ENCODE measurements at regions not wholly inside any gene's neighbourhood (a gene's known extent, or its start where the extent isn't known, plus 50 kb on each side); places are given as distances from the start of the nearest gene placed in this dataset.

- Histone ChIP-seq H3K36me3 (ENCODE audit: control insufficient read depth in 2 of 2, insufficient read depth in 2 of 2, low read length in 1 of 2) (no peaks in the 10 kb centered on the region), H3K27ac (ENCODE audit: low read depth in 1 of 2, low read length in 1 of 2) (no peak overlapping the region), H3K4me3 (ENCODE audit: low read length in 2 of 2) (no peak overlapping the region), H3K9me3 (ENCODE audit: control insufficient read depth in 2 of 2, insufficient read depth in 1 of 2, low read length in 1 of 2) (no peaks in the 10 kb centered on the region), H3K4me1 (ENCODE audit: control insufficient read depth in 2 of 2, insufficient read depth in 2 of 2, low read length in 2 of 2) (no peaks in the 10 kb centered on the region), H3K27me3 (ENCODE audit: control insufficient read depth in 2 of 2, insufficient read depth in 1 of 2, low read length in 1 of 2) (no peaks in the 10 kb centered on the region)
- no peak for DNase-seq (ENCODE audit: low read depth in 6 of 9, low spot score in 9 of 9)
- WGBS, result 76% methylated on average over 2 of the region's 2 CpGs
Observed at GRCh38 chr2:19300961-19301360, 57.5 kb downstream of the OSR1 start.

GRCh38 chr2:19299522-19299921 is 58.9 kb downstream of the OSR1 start:
- Histone ChIP-seq H3K4me3 (ENCODE audit: low read length in 2 of 2) (no peak overlapping the region), H3K27ac (ENCODE audit: low read depth in 1 of 2, low read length in 1 of 2) (no peak overlapping the region), H3K9me3 (ENCODE audit: control insufficient read depth in 2 of 2, insufficient read depth in 1 of 2, low read length in 1 of 2) (no peaks in the 10 kb centered on the region), H3K36me3 (ENCODE audit: control insufficient read depth in 2 of 2, insufficient read depth in 2 of 2, low read length in 1 of 2) (no peaks in the 10 kb centered on the region), H3K4me1 (ENCODE audit: control insufficient read depth in 2 of 2, insufficient read depth in 2 of 2, low read length in 2 of 2) (no peaks in the 10 kb centered on the region), H3K27me3 (ENCODE audit: control insufficient read depth in 2 of 2, insufficient read depth in 1 of 2, low read length in 1 of 2) (no peaks in the 10 kb centered on the region)
- DNase-seq (ENCODE audit: low read depth in 6 of 9, low spot score in 9 of 9), result no peak

- H3K27ac ChIP-seq (ENCODE audit: low read depth in 1 of 2, low read length in 1 of 2), result no peak overlapping the region
- H3K4me1 ChIP-seq (ENCODE audit: control insufficient read depth in 2 of 2, insufficient read depth in 2 of 2, low read length in 2 of 2), result no peaks in the 10 kb centered on the region
- no peak overlapping the region for H3K4me3 ChIP-seq (ENCODE audit: low read length in 2 of 2)
- DNase-seq (ENCODE audit: low read depth in 6 of 9, low spot score in 9 of 9), result no peak
- 86% methylated on average over 7 of the region's 7 CpGs for WGBS
- no peaks in the 10 kb centered on the region for H3K27me3 ChIP-seq (ENCODE audit: control insufficient read depth in 2 of 2, insufficient read depth in 1 of 2, low read length in 1 of 2)
- H3K36me3 ChIP-seq (ENCODE audit: control insufficient read depth in 2 of 2, insufficient read depth in 2 of 2, low read length in 1 of 2), result no peaks in the 10 kb centered on the region
- H3K9me3 ChIP-seq (ENCODE audit: control insufficient read depth in 2 of 2, insufficient read depth in 1 of 2, low read length in 1 of 2), result no peaks in the 10 kb centered on the region
Observed at GRCh38 chr2:19299032-19299431, 59.4 kb downstream of the OSR1 start.

GRCh38 chr2:19297716-19298115 is 60.7 kb downstream of the OSR1 start:
- Histone ChIP-seq H3K36me3 (ENCODE audit: control insufficient read depth in 2 of 2, insufficient read depth in 2 of 2, low read length in 1 of 2) (no peaks in the 10 kb centered on the region), H3K27ac (ENCODE audit: low read depth in 1 of 2, low read length in 1 of 2) (no peak overlapping the region), H3K27me3 (ENCODE audit: control insufficient read depth in 2 of 2, insufficient read depth in 1 of 2, low read length in 1 of 2) (no peaks in the 10 kb centered on the region), H3K4me1 (ENCODE audit: control insufficient read depth in 2 of 2, insufficient read depth in 2 of 2, low read length in 2 of 2) (no peaks in the 10 kb centered on the region), H3K4me3 (ENCODE audit: low read length in 2 of 2) (no peak overlapping the region), H3K9me3 (ENCODE audit: control insufficient read depth in 2 of 2, insufficient read depth in 1 of 2, low read length in 1 of 2) (no peaks in the 10 kb centered on the region)
- no peak for DNase-seq (ENCODE audit: low read depth in 6 of 9, low spot score in 9 of 9)
- 90% methylated on average over 7 of the region's 7 CpGs for WGBS

GRCh38 chr2:19295998-19296502 is 62.4 kb downstream of the OSR1 start:
- no peak for DNase-seq (ENCODE audit: low read depth in 6 of 9, low spot score in 9 of 9)
- Histone ChIP-seq H3K36me3 (ENCODE audit: control insufficient read depth in 2 of 2, insufficient read depth in 2 of 2, low read length in 1 of 2) (no peaks in the 10 kb centered on the region), H3K9me3 (ENCODE audit: control insufficient read depth in 2 of 2, insufficient read depth in 1 of 2, low read length in 1 of 2) (no peaks in the 10 kb centered on the region), H3K27me3 (ENCODE audit: control insufficient read depth in 2 of 2, insufficient read depth in 1 of 2, low read length in 1 of 2) (no peaks in the 10 kb centered on the region), H3K4me1 (ENCODE audit: control insufficient read depth in 2 of 2, insufficient read depth in 2 of 2, low read length in 2 of 2) (no peaks in the 10 kb centered on the region), H3K4me3 (ENCODE audit: low read length in 2 of 2) (no peak overlapping the region), H3K27ac (ENCODE audit: low read depth in 1 of 2, low read length in 1 of 2) (no peak overlapping the region)
- WGBS, result 79% methylated on average over 3 of the region's 3 CpGs

- Histone ChIP-seq H3K27ac (ENCODE audit: low read depth in 1 of 2, low read length in 1 of 2) (no peak overlapping the region), H3K4me1 (ENCODE audit: control insufficient read depth in 2 of 2, insufficient read depth in 2 of 2, low read length in 2 of 2) (no peaks in the 10 kb centered on the region), H3K4me3 (ENCODE audit: low read length in 2 of 2) (no peak overlapping the region), H3K9me3 (ENCODE audit: control insufficient read depth in 2 of 2, insufficient read depth in 1 of 2, low read length in 1 of 2) (no peaks in the 10 kb centered on the region), H3K27me3 (ENCODE audit: control insufficient read depth in 2 of 2, insufficient read depth in 1 of 2, low read length in 1 of 2) (no peaks in the 10 kb centered on the region), H3K36me3 (ENCODE audit: control insufficient read depth in 2 of 2, insufficient read depth in 2 of 2, low read length in 1 of 2) (no peaks in the 10 kb centered on the region)
- WGBS, result 92% methylated on average over 5 of the region's 5 CpGs
- DNase-seq (ENCODE audit: low read depth in 6 of 9, low spot score in 9 of 9), result no peak
Observed at GRCh38 chr2:19292007-19292406, 66.4 kb downstream of the OSR1 start.

GRCh38 chr2:19288291-19288690 is 70.1 kb downstream of the OSR1 start:
- Histone ChIP-seq H3K27me3 (ENCODE audit: control insufficient read depth in 2 of 2, insufficient read depth in 1 of 2, low read length in 1 of 2) (no peaks in the 10 kb centered on the region), H3K9me3 (ENCODE audit: control insufficient read depth in 2 of 2, insufficient read depth in 1 of 2, low read length in 1 of 2) (no peaks in the 10 kb centered on the region), H3K4me1 (ENCODE audit: control insufficient read depth in 2 of 2, insufficient read depth in 2 of 2, low read length in 2 of 2) (no peaks in the 10 kb centered on the region), H3K27ac (ENCODE audit: low read depth in 1 of 2, low read length in 1 of 2) (no peak overlapping the region), H3K36me3 (ENCODE audit: control insufficient read depth in 2 of 2, insufficient read depth in 2 of 2, low read length in 1 of 2) (no peaks in the 10 kb centered on the region), H3K4me3 (ENCODE audit: low read length in 2 of 2) (no peak overlapping the region)
- no peak for DNase-seq (ENCODE audit: low read depth in 6 of 9, low spot score in 9 of 9)
- WGBS, result 65% methylated on average over 2 of the region's 2 CpGs

GRCh38 chr2:19287324-19287723 is 71.1 kb downstream of the OSR1 start:
- Histone ChIP-seq H3K4me1 (ENCODE audit: control insufficient read depth in 2 of 2, insufficient read depth in 2 of 2, low read length in 2 of 2) (no peaks in the 10 kb centered on the region), H3K9me3 (ENCODE audit: control insufficient read depth in 2 of 2, insufficient read depth in 1 of 2, low read length in 1 of 2) (no peaks in the 10 kb centered on the region), H3K27ac (ENCODE audit: low read depth in 1 of 2, low read length in 1 of 2) (no peak overlapping the region), H3K4me3 (ENCODE audit: low read length in 2 of 2) (no peak overlapping the region), H3K36me3 (ENCODE audit: control insufficient read depth in 2 of 2, insufficient read depth in 2 of 2, low read length in 1 of 2) (no peaks in the 10 kb centered on the region), H3K27me3 (ENCODE audit: control insufficient read depth in 2 of 2, insufficient read depth in 1 of 2, low read length in 1 of 2) (no peaks in the 10 kb centered on the region)
- 99% methylated on average over 1 of the region's 1 CpG for WGBS
- no peak for DNase-seq (ENCODE audit: low read depth in 6 of 9, low spot score in 9 of 9)

GRCh38 chr2:19282305-19282704 is 76.1 kb downstream of the OSR1 start:
- Histone ChIP-seq H3K9me3 (ENCODE audit: control insufficient read depth in 2 of 2, insufficient read depth in 1 of 2, low read length in 1 of 2) (no peaks in the 10 kb centered on the region), H3K4me1 (ENCODE audit: control insufficient read depth in 2 of 2, insufficient read depth in 2 of 2, low read length in 2 of 2) (no peaks in the 10 kb centered on the region), H3K36me3 (ENCODE audit: control insufficient read depth in 2 of 2, insufficient read depth in 2 of 2, low read length in 1 of 2) (no peaks in the 10 kb centered on the region), H3K4me3 (ENCODE audit: low read length in 2 of 2) (no peak overlapping the region), H3K27me3 (ENCODE audit: control insufficient read depth in 2 of 2, insufficient read depth in 1 of 2, low read length in 1 of 2) (no peaks in the 10 kb centered on the region), H3K27ac (ENCODE audit: low read depth in 1 of 2, low read length in 1 of 2) (no peak overlapping the region)
- 93% methylated on average over 4 of the region's 4 CpGs for WGBS
- DNase-seq (ENCODE audit: low read depth in 6 of 9, low spot score in 9 of 9), result no peak

GRCh38 chr2:19274439-19274838 is 84.0 kb downstream of the OSR1 start:
- Histone ChIP-seq H3K36me3 (ENCODE audit: control insufficient read depth in 2 of 2, insufficient read depth in 2 of 2, low read length in 1 of 2) (no peaks in the 10 kb centered on the region), H3K27ac (ENCODE audit: low read depth in 1 of 2, low read length in 1 of 2) (no peak overlapping the region), H3K4me3 (ENCODE audit: low read length in 2 of 2) (no peak overlapping the region), H3K27me3 (ENCODE audit: control insufficient read depth in 2 of 2, insufficient read depth in 1 of 2, low read length in 1 of 2) (no peaks in the 10 kb centered on the region), H3K4me1 (ENCODE audit: control insufficient read depth in 2 of 2, insufficient read depth in 2 of 2, low read length in 2 of 2) (no peaks in the 10 kb centered on the region), H3K9me3 (ENCODE audit: control insufficient read depth in 2 of 2, insufficient read depth in 1 of 2, low read length in 1 of 2) (no peaks in the 10 kb centered on the region)
- DNase-seq (ENCODE audit: low read depth in 6 of 9, low spot score in 9 of 9), result no peak
